ENCODE measurements at regions not wholly inside any gene's neighbourhood (a gene's known extent, or its start where the extent isn't known, plus 50 kb on each side); places are given as distances from the start of the nearest gene placed in this dataset.

DNA sequence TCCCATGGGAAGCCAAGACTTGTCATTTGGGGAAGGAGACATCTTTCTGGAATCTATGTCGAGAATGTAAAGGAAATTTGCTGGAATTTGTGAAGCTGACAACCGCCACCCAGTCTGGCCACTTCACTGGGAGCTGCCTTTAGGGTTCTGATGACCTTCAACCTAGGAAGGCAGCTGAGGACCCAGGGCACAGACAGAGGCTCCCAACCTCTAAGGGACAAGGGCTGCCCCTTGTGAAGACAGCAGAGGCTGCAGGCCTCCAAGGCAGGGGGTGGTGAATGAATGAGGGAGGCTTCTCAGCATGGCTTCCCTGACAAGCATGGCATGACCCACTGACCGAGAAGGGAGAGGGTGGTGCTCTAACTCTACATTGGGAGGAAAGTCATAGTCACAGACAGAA is 128.9 kb upstream of the ASB18 start:
- H3K36me3 Mint-ChIP-seq (ENCODE audit: insufficient read depth, unreplicated experiment): no peaks in the 10 kb centered on the region
- CTCF ChIA-PET: no interaction called here
- intact Hi-C loops (cut with micrococcal nuclease; ENCODE audit: unreplicated experiment): no loop called here
- H3K9me3 Mint-ChIP-seq (ENCODE audit: low read depth, unreplicated experiment): no peaks in the 10 kb centered on the region
- DNase-seq: no peak
- peaks cover 23% of the 10 kb centered on the region for H3K27me3 Mint-ChIP-seq (ENCODE audit: unreplicated experiment)
- TF ChIP-seq, protein P1, sequence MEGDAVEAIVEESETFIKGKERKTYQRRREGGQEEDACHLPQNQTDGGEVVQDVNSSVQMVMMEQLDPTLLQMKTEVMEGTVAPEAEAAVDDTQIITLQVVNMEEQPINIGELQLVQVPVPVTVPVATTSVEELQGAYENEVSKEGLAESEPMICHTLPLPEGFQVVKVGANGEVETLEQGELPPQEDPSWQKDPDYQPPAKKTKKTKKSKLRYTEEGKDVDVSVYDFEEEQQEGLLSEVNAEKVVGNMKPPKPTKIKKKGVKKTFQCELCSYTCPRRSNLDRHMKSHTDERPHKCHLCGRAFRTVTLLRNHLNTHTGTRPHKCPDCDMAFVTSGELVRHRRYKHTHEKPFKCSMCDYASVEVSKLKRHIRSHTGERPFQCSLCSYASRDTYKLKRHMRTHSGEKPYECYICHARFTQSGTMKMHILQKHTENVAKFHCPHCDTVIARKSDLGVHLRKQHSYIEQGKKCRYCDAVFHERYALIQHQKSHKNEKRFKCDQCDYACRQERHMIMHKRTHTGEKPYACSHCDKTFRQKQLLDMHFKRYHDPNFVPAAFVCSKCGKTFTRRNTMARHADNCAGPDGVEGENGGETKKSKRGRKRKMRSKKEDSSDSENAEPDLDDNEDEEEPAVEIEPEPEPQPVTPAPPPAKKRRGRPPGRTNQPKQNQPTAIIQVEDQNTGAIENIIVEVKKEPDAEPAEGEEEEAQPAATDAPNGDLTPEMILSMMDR (IDR thresholded peaks at IDR 0.05; ENCODE audit: unreplicated experiment): no peak
- no peak overlapping the region for H3K27ac Mint-ChIP-seq (ENCODE audit: unreplicated experiment)
- no peak overlapping the region for H3K4me3 Mint-ChIP-seq (ENCODE audit: low read depth, unreplicated experiment)
- no peaks in the 10 kb centered on the region for H3K4me1 Mint-ChIP-seq (ENCODE audit: low read depth, unreplicated experiment)
- no TSS peak for BruUV-seq (replicated peaks)

DNA sequence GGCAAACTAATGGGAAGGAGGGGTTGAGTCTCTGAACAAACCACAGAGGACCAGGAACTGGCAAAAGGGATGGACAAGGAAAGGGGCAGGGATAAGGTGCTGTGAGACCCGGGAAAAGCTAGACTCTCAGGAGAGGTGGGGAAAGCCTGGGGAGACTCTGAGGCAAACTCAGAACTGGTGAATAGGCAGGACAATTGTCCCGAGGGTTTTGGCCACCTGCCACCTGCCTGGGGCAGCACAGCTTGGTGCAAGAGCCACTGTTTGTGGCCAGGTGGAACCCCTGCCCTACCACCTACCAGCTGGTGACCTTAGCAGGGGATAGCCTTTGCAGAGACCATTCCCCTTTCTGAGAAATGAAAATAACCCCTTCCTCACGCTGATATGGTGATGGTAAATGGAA is 129.4 kb upstream of the ASB18 start:
- intact Hi-C loops (cut with micrococcal nuclease; ENCODE audit: unreplicated experiment): no loop called here
- BruUV-seq (replicated peaks): no TSS peak
- TF ChIP-seq, protein P1 (IDR thresholded peaks at IDR 0.05; ENCODE audit: unreplicated experiment): no peak

DNA sequence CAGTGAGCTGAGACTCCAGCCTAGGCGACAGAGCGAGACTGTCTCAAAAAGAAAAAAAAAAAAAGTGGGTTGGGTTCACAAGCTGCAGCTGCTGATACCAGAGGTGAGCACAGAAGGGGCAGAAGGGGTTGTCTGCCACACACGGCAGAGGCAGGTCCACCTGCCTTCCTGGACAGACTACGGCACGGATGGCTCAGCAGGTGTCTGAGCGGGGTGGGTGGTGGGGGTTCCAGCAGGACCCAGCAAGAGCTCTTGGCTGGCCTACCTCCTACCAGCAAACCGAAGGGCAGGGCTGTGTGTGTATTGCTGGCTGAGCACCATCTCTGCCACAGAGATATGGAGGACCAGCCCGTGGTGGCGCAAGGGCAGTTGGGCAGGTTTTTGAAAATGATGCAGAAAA is 130.4 kb upstream of the ASB18 start:
- CTCF ChIA-PET: no interaction called here
- H3K4me1 Mint-ChIP-seq (ENCODE audit: low read depth, unreplicated experiment): no peaks in the 10 kb centered on the region

More for the DNA sequence above, 129.4 kb upstream of the ASB18 start:
- peaks cover 23% of the 10 kb centered on the region for H3K27me3 Mint-ChIP-seq (ENCODE audit: unreplicated experiment)
- H3K4me1 Mint-ChIP-seq (ENCODE audit: low read depth, unreplicated experiment): no peaks in the 10 kb centered on the region
- no peak overlapping the region for H3K27ac Mint-ChIP-seq (ENCODE audit: unreplicated experiment)
- H3K9me3 Mint-ChIP-seq (ENCODE audit: low read depth, unreplicated experiment): no peaks in the 10 kb centered on the region
- no peak for DNase-seq
- H3K4me3 Mint-ChIP-seq (ENCODE audit: low read depth, unreplicated experiment): no peak overlapping the region
- H3K36me3 Mint-ChIP-seq (ENCODE audit: insufficient read depth, unreplicated experiment): no peaks in the 10 kb centered on the region
- CTCF ChIA-PET: no interaction called here

DNA sequence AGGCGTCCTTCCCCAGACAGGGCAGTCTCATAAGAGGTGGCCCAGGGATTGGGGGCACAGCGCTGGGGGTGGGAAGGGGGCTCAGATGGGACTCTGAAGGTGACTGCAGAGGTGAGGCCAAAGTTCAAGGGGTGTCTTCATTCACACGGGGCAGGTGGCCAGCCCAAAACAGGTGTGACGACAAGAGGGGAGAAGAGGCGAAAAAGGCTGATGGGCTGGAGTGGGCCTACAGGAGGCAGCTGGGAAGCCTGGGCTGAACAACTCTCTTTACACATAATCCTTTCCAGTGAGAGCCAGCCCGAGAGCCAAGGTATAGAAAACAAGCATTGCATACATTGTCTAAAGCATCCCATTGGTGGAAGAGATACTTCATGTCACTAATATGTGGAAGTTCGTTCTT is 130.9 kb upstream of the ASB18 start:
- no peaks in the 10 kb centered on the region for H3K36me3 Mint-ChIP-seq (ENCODE audit: insufficient read depth, unreplicated experiment)
- no TSS peak for BruUV-seq (replicated peaks)
- H3K4me3 Mint-ChIP-seq (ENCODE audit: low read depth, unreplicated experiment): no peak overlapping the region
- no peak for DNase-seq
- CTCF ChIA-PET: no interaction called here
- intact Hi-C loops (cut with micrococcal nuclease; ENCODE audit: unreplicated experiment): no loop called here
- TF ChIP-seq, protein P1 (IDR thresholded peaks at IDR 0.05; ENCODE audit: unreplicated experiment): no peak
- peaks cover 28% of the 10 kb centered on the region for H3K27me3 Mint-ChIP-seq (ENCODE audit: unreplicated experiment)
- no peaks in the 10 kb centered on the region for H3K9me3 Mint-ChIP-seq (ENCODE audit: low read depth, unreplicated experiment)
- no peaks in the 10 kb centered on the region for H3K4me1 Mint-ChIP-seq (ENCODE audit: low read depth, unreplicated experiment)
- no peak overlapping the region for H3K27ac Mint-ChIP-seq (ENCODE audit: unreplicated experiment)

More for the DNA sequence above, 130.4 kb upstream of the ASB18 start:
- TF ChIP-seq, protein P1 (IDR thresholded peaks at IDR 0.05; ENCODE audit: unreplicated experiment): no peak
- Mint-ChIP-seq H3K27me3 (ENCODE audit: unreplicated experiment) (peaks cover 23% of the 10 kb centered on the region), H3K4me3 (ENCODE audit: low read depth, unreplicated experiment) (no peak overlapping the region), H3K9me3 (ENCODE audit: low read depth, unreplicated experiment) (no peaks in the 10 kb centered on the region), H3K27ac (ENCODE audit: unreplicated experiment) (no peak overlapping the region), H3K36me3 (ENCODE audit: insufficient read depth, unreplicated experiment) (no peaks in the 10 kb centered on the region)
- intact Hi-C loops (cut with micrococcal nuclease; ENCODE audit: unreplicated experiment): no loop called here
- DNase-seq: no peak
- no TSS peak for BruUV-seq (replicated peaks)

Data from Calu3 (cell line).